ENCODE measurements at regions not wholly inside any gene's neighbourhood (a gene's known extent, or its start where the extent isn't known, plus 50 kb on each side); places are given as distances from the start of the nearest gene placed in this dataset.
"Not testable (repeated sequence)": the region's sequence is repeated elsewhere in the genome, so short reads cannot be mapped to it uniquely, and the experiment has no call there.

- DNase-seq (ENCODE audit: low read depth): no peak
Observed at GRCh38 chr12:93979189-93979588, 169.2 kb upstream of the PLXNC1 start.

- DNase-seq (ENCODE audit: low read depth): no peak
Observed at GRCh38 chr12:93980711-93981110, 167.7 kb upstream of the PLXNC1 start.

- no peak for DNase-seq (ENCODE audit: low read depth)
Observed at GRCh38 chr12:93981411-93981810, 167.0 kb upstream of the PLXNC1 start.

- DNase-seq (ENCODE audit: low read depth): no peak
Observed at GRCh38 chr12:93982771-93983315, 165.5 kb upstream of the PLXNC1 start.

- DNase-seq (ENCODE audit: low read depth): no peak
Observed at GRCh38 chr12:93984005-93984404, 164.4 kb upstream of the PLXNC1 start.

GRCh38 chr12:93989949-93990348 is 158.4 kb upstream of the PLXNC1 start:
- no peak for DNase-seq (ENCODE audit: low read depth)

- no peak for DNase-seq (ENCODE audit: low read depth)
Observed at GRCh38 chr12:93990832-93991803, 157.3 kb upstream of the PLXNC1 start.

GRCh38 chr12:93991829-93992461 is 156.4 kb upstream of the PLXNC1 start:
- no peak for DNase-seq (ENCODE audit: low read depth)

GRCh38 chr12:93994721-93995120 is 153.7 kb upstream of the PLXNC1 start:
- DNase-seq (ENCODE audit: low read depth): no peak

GRCh38 chr12:93996321-93996720 is 152.1 kb upstream of the PLXNC1 start:
- no peak for DNase-seq (ENCODE audit: low read depth)

GRCh38 chr12:94001691-94002090 is 146.7 kb upstream of the PLXNC1 start:
- no peak for DNase-seq (ENCODE audit: low read depth)

GRCh38 chr12:94002925-94003324 is 145.5 kb upstream of the PLXNC1 start:
- DNase-seq (ENCODE audit: low read depth): not testable (repeated sequence)

- DNase-seq (ENCODE audit: low read depth): peak; percentile 50
Observed at GRCh38 chr12:94007833-94008232, 140.5 kb upstream of the PLXNC1 start.

GRCh38 chr12:94010307-94010706 is 138.1 kb upstream of the PLXNC1 start:
- no peak for DNase-seq (ENCODE audit: low read depth)

GRCh38 chr12:94012071-94012470 is 136.3 kb upstream of the PLXNC1 start:
- DNase-seq (ENCODE audit: low read depth): no peak

GRCh38 chr12:94012590-94012989 is 135.8 kb upstream of the PLXNC1 start:
- no peak for DNase-seq (ENCODE audit: low read depth)

GRCh38 chr12:94017247-94017646 is 131.1 kb upstream of the PLXNC1 start:
- not testable (repeated sequence) for DNase-seq (ENCODE audit: low read depth)

- no peak for DNase-seq (ENCODE audit: low read depth)
Observed at GRCh38 chr12:94020335-94020734, 128.0 kb upstream of the PLXNC1 start.

GRCh38 chr12:94023879-94024278 is 124.5 kb upstream of the PLXNC1 start:
- no peak for DNase-seq (ENCODE audit: low read depth)

- no peak for DNase-seq (ENCODE audit: low read depth)
Observed at GRCh38 chr12:94025068-94025467, 123.3 kb upstream of the PLXNC1 start.

GRCh38 chr12:94025756-94026155 is 122.6 kb upstream of the PLXNC1 start:
- no peak for DNase-seq (ENCODE audit: low read depth)

- no peak for DNase-seq (ENCODE audit: low read depth)
Observed at GRCh38 chr12:94026596-94026995, 121.8 kb upstream of the PLXNC1 start.

GRCh38 chr12:94027561-94027960 is 120.8 kb upstream of the PLXNC1 start:
- DNase-seq (ENCODE audit: low read depth): no peak

Data from T follicular helper cell (primary cell).